Adrenal gland (tissue), 9 donors: ENCODE measurements at regions not wholly inside any gene's neighbourhood (a gene's known extent, or its start where the extent isn't known, plus 50 kb on each side); places are given as distances from the start of the nearest gene placed in this dataset.
A peak's percentile ranks its signal among the peaks of the same experiment; 100 is the strongest.

ENCODE experiments used
- DNase-seq, 7 donors: peaks; one replicate each; pipeline ENCODE4 v3.0.0-alpha.2; 2019 to 2020
- H3K27ac ChIP-seq, 5 donors: fragments of 200-600 bp; sonication (generic) in 4 of 5; 1 replicate in 3 of 5; 2 replicates in 2 of 5; pipeline versions ENCODE4 v1.5.1 to v1.8.0; 2016 to 2020; ENCODE audit warnings: mild to moderate bottlenecking in 1 of 5
- H3K27me3 ChIP-seq: fragments of 200-600 bp; 2 replicates; pipeline ENCODE4 v1.8.0; 2021
- H3K36me3 ChIP-seq, 2 donors: fragments of 200-600 bp; replicated peaks in 1 of 2; 1 replicate in 1 of 2; 2 replicates in 1 of 2; pipeline versions ENCODE4 v1.5.1 to v1.8.0; 2018 to 2022
- H3K4me1 ChIP-seq, 2 donors: fragments of 200-600 bp; replicated peaks in 1 of 2; 1 replicate in 1 of 2; 2 replicates in 1 of 2; pipeline versions ENCODE4 v1.5.1 to v1.8.0; 2018 to 2021
- H3K4me3 ChIP-seq, 4 donors: fragments of 200-600 bp; sonication (generic) in 3 of 4; one replicate each; pipeline ENCODE4 v1.5.1; 2016 to 2018
- H3K9me3 ChIP-seq, 3 donors: fragments of 200-600 bp; sonication (generic) in 1 of 3; replicated peaks in 1 of 3; 1 replicate in 2 of 3; 2 replicates in 1 of 3; pipeline versions ENCODE4 v1.5.1 to v1.8.0; 2016 to 2021
- POLR2A ChIP-seq, 2 donors: fragments of 450-650 bp; IDR thresholded peaks; one replicate each; pipeline ENCODE4 v1.6.1; 2017; ENCODE audit warnings: antibody characterized with exemption in 2 of 2, mild to moderate bottlenecking in 2 of 2, moderate library complexity in 1 of 2
- WGBS, 4 donors: extraction: QIAGEN DNeasy Blood & Tissue Kit in 2 of 4; methylation state at CpG; one replicate each; pipeline versions ENCODE4 v1.1.5 to v1.1.7; 2013 to 2017; 5-methylcytosine and 5-hydroxymethylcytosine counted together
- intact Hi-C, 2 donors: fragments of 100-400 bp; cut with DNase I; formaldehyde crosslinking; loops; one replicate each; pipeline versions ENCODE4 v1.14.1 to v1.15.0; 2022 to 2023
- TF ChIP-seq, protein P1 (sequence below), 6 experiments: fragments of 450-650 bp in 4 of 6; fragments of 200-600 bp in 2 of 6; sonication (generic) in 1 of 6; IDR thresholded peaks; 1 replicate in 5 of 6; 2 replicates in 1 of 6; pipeline versions ENCODE4 v1.5.1 to v1.8.0; 2016 to 2021; ENCODE audit warnings: antibody characterized with exemption in 6 of 6, mild to moderate bottlenecking in 2 of 6, moderate library complexity in 1 of 6
- donor health status: healthy with polysubstance abuse.
- donor health status: Bipolar disorder and iron deficiency.
- donor health status: DM: yes; HTN: yes; CAD: no.
- donor health status: DM: no; HTN: no; CAD: no.
- donor health status: DM: no; HTN: no; CAD: no.

DNA sequence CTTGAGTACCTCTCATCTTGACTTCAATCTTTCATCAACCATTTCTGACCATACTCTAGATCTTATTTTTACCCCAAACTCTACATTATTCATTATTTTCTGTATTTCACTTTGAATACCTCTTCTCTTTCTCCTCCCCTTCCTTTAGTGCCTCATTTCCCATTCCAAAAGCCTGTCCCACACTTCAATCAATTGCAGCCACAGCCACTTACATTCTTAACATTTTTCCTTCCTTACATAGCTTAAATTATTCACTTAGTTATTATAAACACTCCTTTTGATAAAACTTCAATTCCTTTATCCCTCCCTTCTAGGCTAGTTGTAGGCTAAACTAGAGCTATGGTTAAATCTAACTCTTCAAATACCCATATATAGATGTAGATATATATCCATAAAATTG, 344.0 kb downstream of the PRR16 start:
- no peaks in the 10 kb centered on the region for H3K9me3 ChIP-seq
- DNase-seq, result no peak
- H3K27me3 ChIP-seq, result no peaks in the 10 kb centered on the region
- no peak overlapping the region for H3K27ac ChIP-seq
- intact Hi-C loops, result no loop called here
- no peaks in the 10 kb centered on the region for H3K4me1 ChIP-seq
- TF ChIP-seq POLR2A (IDR thresholded peaks at IDR 0.05), result no peak
- TF ChIP-seq, protein P1, sequence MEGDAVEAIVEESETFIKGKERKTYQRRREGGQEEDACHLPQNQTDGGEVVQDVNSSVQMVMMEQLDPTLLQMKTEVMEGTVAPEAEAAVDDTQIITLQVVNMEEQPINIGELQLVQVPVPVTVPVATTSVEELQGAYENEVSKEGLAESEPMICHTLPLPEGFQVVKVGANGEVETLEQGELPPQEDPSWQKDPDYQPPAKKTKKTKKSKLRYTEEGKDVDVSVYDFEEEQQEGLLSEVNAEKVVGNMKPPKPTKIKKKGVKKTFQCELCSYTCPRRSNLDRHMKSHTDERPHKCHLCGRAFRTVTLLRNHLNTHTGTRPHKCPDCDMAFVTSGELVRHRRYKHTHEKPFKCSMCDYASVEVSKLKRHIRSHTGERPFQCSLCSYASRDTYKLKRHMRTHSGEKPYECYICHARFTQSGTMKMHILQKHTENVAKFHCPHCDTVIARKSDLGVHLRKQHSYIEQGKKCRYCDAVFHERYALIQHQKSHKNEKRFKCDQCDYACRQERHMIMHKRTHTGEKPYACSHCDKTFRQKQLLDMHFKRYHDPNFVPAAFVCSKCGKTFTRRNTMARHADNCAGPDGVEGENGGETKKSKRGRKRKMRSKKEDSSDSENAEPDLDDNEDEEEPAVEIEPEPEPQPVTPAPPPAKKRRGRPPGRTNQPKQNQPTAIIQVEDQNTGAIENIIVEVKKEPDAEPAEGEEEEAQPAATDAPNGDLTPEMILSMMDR (IDR thresholded peaks at IDR 0.05), result no peak
- no peaks in the 10 kb centered on the region for H3K36me3 ChIP-seq
- no peak overlapping the region for H3K4me3 ChIP-seq

GRCh38 chr5:120808606-120809005, 344.5 kb downstream of the PRR16 start:
- no peak for DNase-seq
- Histone ChIP-seq H3K4me1 (no peaks in the 10 kb centered on the region), H3K27ac (no peak overlapping the region), H3K9me3 (no peaks in the 10 kb centered on the region), H3K27me3 (no peaks in the 10 kb centered on the region), H3K4me3 (no peak overlapping the region), H3K36me3 (no peaks in the 10 kb centered on the region)
- no peak for TF ChIP-seq POLR2A (IDR thresholded peaks at IDR 0.05)
- TF ChIP-seq, protein P1 (IDR thresholded peaks at IDR 0.05), result no peak
- intact Hi-C loops, result no loop called here

DNA sequence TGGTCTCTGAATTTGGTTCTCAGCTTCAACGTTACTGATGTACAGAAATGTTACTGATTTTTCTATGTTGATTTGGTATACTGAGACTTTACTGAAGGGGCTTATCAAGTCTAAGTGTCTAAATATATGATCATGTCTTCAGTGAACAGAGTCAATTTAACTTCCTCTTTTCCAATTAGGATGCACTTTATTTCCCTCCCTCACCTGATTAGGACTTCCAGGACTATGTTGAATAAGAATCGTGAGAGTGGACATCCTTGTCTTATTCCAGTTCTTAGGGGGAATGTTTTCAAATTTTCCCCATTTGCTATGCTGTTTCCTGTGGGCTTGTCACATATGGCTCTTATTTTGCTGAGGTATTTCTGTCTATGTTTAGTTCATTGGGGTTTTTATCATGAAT, 349.5 kb downstream of the PRR16 start:
- H3K9me3 ChIP-seq, result no peaks in the 10 kb centered on the region
- intact Hi-C loops, result no loop called here
- 82 to 87% (median 84%) methylated on average over 2 of the region's 2 CpGs for WGBS, 4 donors

DNA sequence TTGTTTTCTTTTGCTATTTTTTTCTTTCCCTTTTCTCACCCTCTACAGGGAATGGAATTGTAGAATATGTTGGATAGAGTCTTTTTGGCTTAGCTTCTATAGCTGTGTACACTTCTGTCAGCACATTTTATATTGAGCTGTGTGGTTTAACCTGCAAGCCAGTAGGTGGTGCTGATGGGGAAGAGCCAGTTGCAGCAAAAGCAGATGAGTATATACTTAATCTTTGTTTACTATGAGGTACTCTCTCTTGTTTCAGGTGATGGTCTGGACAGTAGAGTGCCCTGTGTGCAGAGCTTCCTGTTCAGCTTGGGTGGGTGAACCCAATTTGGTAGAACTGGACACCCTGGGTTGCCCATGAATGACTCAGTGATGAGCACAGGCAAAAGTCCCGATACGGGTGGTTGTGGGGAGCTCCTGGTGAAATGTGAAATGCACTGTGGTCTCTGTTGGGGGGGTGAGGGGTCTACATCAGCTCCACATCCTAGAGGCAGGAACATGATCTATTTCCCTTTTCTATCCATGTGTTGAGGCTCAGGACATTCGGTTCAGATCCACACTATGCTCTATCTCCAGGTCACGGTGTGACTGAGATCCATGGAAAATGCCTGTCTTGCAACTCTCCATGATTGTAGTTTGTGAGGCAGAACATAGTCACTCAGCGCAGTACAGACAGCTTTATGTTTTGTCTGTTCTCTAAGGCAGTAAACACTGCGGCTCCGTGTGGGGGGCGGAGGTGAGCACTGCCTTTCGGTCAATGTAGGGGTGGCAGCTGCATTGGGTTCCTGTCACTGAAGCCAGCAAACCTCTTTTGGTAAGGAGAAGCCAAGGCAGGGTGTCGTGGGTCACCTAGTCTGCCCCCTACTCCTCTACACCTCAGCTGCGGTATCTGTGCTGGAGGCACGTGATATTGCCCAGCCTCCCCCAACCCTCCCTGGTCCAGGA, 353.2 kb downstream of the PRR16 start:
- H3K36me3 ChIP-seq, result no peaks in the 10 kb centered on the region
- no peak for DNase-seq
- H3K27ac ChIP-seq, result no peak overlapping the region
- WGBS, 4 donors, result 87 to 94% (median 90%) methylated on average over 5 to 12 of the region's 12 CpGs
- no peak overlapping the region for H3K4me3 ChIP-seq
- no peaks in the 10 kb centered on the region for H3K4me1 ChIP-seq
- TF ChIP-seq POLR2A (IDR thresholded peaks at IDR 0.05), result no peak
- TF ChIP-seq, protein P1 (IDR thresholded peaks at IDR 0.05), result peak in 2 of 6 experiments; percentile 9 to 17
- intact Hi-C loops, result no loop called here
- H3K9me3 ChIP-seq, result no peaks in the 10 kb centered on the region
- no peaks in the 10 kb centered on the region for H3K27me3 ChIP-seq

More for the DNA sequence above, 349.5 kb downstream of the PRR16 start:
- no peak overlapping the region for H3K27ac ChIP-seq
- no peaks in the 10 kb centered on the region for H3K27me3 ChIP-seq
- no peaks in the 10 kb centered on the region for H3K36me3 ChIP-seq
- DNase-seq, result no peak
- no peak for TF ChIP-seq POLR2A (IDR thresholded peaks at IDR 0.05)
- TF ChIP-seq, protein P1 (IDR thresholded peaks at IDR 0.05), result no peak
- H3K4me1 ChIP-seq, result no peaks in the 10 kb centered on the region
- H3K4me3 ChIP-seq, result no peak overlapping the region
